Muscle of leg (tissue), 3 donors: ENCODE measurements at regions not wholly inside any gene's neighbourhood (a gene's known extent, or its start where the extent isn't known, plus 50 kb on each side); places are given as distances from the start of the nearest gene placed in this dataset.

Experiments used
- DNase-seq: peaks from one replicate; pipeline ENCODE4 v3.0.0; 2013
- H3K27ac ChIP-seq: one replicate; pipeline ENCODE4 v1.5.1; 2013; ENCODE audit warnings: mild to moderate bottlenecking, low read length, control low read depth
- H3K27me3 ChIP-seq: one replicate; pipeline ENCODE4 v1.6.1; 2013; ENCODE audit warnings: low read length; ENCODE audit not compliant: control insufficient read depth, insufficient read depth
- H3K36me3 ChIP-seq: one replicate; pipeline ENCODE4 v1.6.1; 2013; ENCODE audit warnings: low read length; ENCODE audit not compliant: control insufficient read depth, insufficient read depth
- H3K4me1 ChIP-seq: one replicate; pipeline ENCODE4 v1.6.1; 2013; ENCODE audit warnings: low read length; ENCODE audit not compliant: control insufficient read depth, insufficient read depth
- H3K4me3 ChIP-seq: one replicate; pipeline ENCODE4 v1.5.1; 2013; ENCODE audit warnings: low read length, control low read depth
- H3K9me3 ChIP-seq: replicated peaks from 2 replicates; pipeline ENCODE4 v1.6.1; 2013; ENCODE audit warnings: low read depth, low read length; ENCODE audit not compliant: control insufficient read depth
- WGBS: methylation state at CpG from one replicate; pipeline ENCODE4 v1.1.5; 2013; ENCODE audit warnings: missing lambda C conversion rate; ENCODE audit not compliant: insufficient coverage; 5-methylcytosine and 5-hydroxymethylcytosine counted together

DNA sequence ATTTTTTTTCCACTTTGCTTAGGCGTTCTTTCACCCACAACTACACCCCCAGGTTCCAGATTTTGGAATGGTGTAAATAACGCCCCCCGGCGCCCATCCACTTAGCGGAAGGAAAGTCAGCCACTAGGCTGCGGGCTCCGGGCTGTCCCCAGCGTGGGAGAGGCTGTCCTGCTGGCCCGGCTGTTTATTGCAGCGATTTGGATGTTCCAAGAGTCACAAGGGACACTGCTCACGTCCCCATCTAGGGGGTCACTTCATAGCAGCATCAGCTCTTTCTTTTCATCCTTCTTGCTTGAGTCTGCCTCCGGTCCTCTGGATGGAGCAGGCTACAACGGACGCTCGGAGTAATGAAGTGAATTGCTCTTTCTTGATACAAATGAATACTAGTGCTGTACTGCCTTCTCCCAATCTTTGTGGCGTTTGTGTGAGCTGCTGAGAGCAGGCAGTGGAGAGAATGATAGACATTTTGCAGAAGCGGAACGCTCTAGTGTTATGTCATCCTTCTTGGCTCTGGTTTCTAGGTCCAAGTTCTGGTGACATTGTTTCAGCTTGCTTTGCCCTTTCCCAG, 50.7 kb upstream of the PAIP2B start:
- H3K27ac ChIP-seq: no peak overlapping the region
- no peaks in the 10 kb centered on the region for H3K36me3 ChIP-seq
- H3K4me3 ChIP-seq: peak overlapping the region; percentile 50
- H3K4me1 ChIP-seq: peaks cover 17% of the 10 kb centered on the region
- H3K27me3 ChIP-seq: peaks cover 34% of the 10 kb centered on the region
- peak; percentile 36 for DNase-seq
- WGBS: 0% methylated on average over 8 of the region's 18 CpGs
- H3K9me3 ChIP-seq: no peaks in the 10 kb centered on the region

DNA sequence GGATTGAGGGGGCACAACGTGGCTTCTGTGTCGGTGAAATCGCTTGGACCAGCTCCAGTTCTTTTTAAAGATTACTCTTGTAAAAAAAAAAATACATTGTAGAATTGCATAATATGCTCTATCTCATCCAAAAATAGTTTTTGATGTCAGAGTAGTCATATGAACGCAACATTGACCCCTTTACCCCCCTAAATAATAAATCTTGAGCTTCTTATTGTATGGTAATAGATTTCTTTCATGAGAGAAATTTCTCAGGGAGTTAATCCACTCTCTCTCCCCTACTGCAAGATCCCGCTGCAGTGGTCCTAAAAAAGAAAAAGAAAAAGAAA, 50.2 kb upstream of the PAIP2B start:
- WGBS: no CpG with 5 or more reads among the region's 5 CpGs
- Histone ChIP-seq H3K9me3 (no peaks in the 10 kb centered on the region), H3K27me3 (peaks cover 33% of the 10 kb centered on the region), H3K4me3 (peak overlapping the region; percentile 50), H3K36me3 (no peaks in the 10 kb centered on the region), H3K4me1 (peaks cover 17% of the 10 kb centered on the region), H3K27ac (no peak overlapping the region)
- no peak for DNase-seq

DNA sequence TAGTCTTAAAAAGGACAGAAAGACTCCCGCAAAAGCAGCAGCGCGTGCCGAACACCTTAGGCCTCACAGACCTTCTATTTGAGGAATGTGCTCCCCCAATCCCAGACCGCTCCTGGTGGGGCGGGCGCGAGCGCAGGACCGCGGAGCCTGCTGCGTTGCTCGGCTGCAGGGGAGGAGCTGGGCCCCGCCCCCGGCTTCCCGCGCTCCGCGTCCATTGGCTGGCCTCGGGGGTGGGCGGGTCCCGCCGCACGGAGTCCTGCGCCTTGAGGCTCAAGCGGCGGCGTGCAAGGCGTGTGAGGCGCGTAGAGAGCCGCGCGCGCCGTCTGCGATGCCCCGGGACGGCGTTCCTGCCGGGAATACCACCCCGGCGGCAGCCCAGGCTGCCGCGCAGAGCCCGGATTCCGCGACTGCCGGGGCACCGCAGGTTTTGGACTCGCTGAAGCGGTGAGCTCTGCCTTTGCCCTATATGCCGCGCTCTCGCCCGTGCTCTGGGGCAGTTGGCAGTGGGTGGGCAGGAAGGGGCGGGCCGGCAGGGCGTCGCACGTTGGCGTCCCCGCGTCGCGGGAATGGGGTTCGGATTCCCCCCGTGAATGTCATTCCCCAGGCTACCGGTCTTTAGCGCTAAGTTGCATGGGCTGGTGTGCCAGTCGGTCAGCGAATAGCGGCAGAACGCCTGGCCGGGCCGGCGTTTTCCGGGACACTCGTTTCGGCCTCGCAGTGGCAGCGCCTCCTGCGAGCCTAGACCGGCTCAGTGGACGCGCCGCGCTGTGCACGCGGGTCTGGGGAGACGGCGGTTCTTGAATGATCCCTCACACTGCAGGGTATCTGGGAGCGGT, 49.6 kb upstream of the PAIP2B start:
- H3K4me3 ChIP-seq: peak overlapping the region; percentile 50
- peaks cover 17% of the 10 kb centered on the region for H3K4me1 ChIP-seq
- no peaks in the 10 kb centered on the region for H3K36me3 ChIP-seq
- WGBS: under 1% methylated on average over 92 of the region's 93 CpGs
- DNase-seq: peak; percentile 88
- peaks cover 30% of the 10 kb centered on the region for H3K27me3 ChIP-seq
- peak overlapping the region; percentile 55 for H3K27ac ChIP-seq
- no peaks in the 10 kb centered on the region for H3K9me3 ChIP-seq
